ENCODE measurements at regions not wholly inside any gene's neighbourhood (a gene's known extent, or its start where the extent isn't known, plus 50 kb on each side); places are given as distances from the start of the nearest gene placed in this dataset.
"Not testable (repeated sequence)": the region's sequence is repeated elsewhere in the genome, so short reads cannot be mapped to it uniquely, and the experiment has no call there.

DNA sequence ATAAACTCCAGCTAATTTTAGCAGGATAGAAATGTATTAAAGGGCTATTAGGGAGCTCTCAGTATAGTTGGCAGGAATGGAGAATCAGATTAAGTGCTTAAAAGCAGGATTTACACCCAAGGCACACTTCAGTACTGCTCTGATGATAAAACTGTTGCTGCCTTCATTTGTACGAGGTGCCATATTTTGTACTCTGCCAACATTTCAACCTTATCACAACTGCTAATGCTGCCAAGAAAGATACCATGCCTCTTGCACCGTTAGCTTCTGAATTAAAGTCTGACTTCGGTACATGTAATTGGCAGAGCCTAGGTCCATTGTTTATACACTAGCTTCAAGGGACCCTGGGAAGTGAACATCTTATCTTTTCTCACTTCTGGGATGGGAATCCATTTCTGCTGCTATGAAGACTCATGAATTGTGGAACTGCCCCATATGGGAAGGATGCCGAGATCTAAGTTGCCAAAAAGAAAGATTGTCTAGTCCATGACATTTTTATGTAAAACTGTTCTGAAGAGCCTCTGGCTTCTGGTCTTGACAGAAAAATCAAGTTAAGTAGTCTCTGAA lies 624.0 kb upstream of the IGFBP7 start:
- H3K36me3 ChIP-seq (ENCODE audit: insufficient read depth in 1 of 2, low read depth in 1 of 2): no peaks in the 10 kb centered on the region
- H3K27ac ChIP-seq: no peak overlapping the region
- H3K4me3 ChIP-seq: no peak overlapping the region
- H3K9me3 ChIP-seq: no peaks in the 10 kb centered on the region
- no peaks in the 10 kb centered on the region for H3K4me1 ChIP-seq
- WGBS, 3 donors: 65 to 74% (median 66%) methylated on average over 4 of the region's 4 CpGs
- ATAC-seq: no peak
- H3K27me3 ChIP-seq (ENCODE audit: insufficient read depth in 3 of 3, low read length in 2 of 3): no peaks in the 10 kb centered on the region
- TF ChIP-seq, protein P1, sequence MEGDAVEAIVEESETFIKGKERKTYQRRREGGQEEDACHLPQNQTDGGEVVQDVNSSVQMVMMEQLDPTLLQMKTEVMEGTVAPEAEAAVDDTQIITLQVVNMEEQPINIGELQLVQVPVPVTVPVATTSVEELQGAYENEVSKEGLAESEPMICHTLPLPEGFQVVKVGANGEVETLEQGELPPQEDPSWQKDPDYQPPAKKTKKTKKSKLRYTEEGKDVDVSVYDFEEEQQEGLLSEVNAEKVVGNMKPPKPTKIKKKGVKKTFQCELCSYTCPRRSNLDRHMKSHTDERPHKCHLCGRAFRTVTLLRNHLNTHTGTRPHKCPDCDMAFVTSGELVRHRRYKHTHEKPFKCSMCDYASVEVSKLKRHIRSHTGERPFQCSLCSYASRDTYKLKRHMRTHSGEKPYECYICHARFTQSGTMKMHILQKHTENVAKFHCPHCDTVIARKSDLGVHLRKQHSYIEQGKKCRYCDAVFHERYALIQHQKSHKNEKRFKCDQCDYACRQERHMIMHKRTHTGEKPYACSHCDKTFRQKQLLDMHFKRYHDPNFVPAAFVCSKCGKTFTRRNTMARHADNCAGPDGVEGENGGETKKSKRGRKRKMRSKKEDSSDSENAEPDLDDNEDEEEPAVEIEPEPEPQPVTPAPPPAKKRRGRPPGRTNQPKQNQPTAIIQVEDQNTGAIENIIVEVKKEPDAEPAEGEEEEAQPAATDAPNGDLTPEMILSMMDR (IDR thresholded peaks at IDR 0.05): no peak
- no peak for DNase-seq
- intact Hi-C loops (cut with DNase I): no loop called here

DNA sequence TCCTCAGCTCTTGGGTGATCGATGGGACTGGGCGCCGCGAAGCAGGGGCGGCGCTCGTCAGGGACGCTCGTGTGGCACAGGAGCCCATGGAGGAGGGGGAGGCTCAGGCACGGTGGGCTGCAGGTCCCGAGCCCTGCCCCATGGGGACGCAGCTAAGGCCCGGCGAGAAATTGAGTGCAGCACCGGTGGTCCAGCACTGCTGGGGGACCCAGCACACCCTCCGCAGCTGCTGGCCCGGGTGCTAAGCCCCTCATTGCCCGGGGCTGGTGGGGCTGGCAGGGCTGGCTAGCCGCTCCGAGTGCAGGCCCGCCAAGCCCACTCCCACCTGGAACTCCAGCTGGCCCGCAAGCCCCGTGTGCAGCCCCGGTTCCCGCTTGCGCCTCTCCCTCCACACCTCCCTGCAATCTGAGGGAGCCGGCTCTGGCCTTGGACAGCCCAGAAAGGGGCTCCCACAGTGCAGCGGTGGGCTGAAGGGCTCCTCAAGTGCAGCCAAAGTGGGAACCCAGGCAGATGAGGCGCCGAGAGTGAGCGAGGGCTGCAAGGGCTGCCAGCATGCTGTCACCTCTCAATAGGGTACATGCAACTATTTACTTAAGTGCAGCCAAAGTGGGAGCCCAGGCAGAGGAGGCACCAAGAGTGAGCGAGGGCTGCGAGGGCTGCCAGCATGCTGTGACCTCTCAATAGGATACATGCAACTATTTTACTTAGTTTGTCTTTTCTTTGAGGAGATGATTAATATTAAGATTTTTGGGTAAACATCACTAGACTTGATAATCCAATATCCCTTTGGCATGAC lies 619.8 kb upstream of the IGFBP7 start:
- 83 to 92% (median 88%) methylated on average over 26 to 33 of the region's 33 CpGs for WGBS, 3 donors

DNA sequence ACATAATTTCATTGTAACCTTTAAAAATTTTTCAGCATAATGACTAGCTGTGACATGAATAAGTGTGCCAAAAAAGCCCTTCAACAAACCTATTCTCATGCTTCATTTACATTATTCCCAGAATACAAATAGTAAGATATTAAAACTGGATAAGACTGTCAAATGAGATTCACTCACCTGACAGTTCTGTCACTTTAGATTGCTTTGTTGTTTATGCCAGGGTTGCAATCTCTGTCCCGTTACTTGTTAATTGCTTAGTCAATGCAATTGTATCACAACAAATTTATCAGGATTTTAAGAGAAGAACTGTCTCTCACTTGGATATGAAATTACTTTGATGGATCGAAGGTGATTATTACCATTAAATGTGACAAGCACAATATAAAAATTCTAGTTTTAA lies 616.0 kb upstream of the IGFBP7 start:
- TF ChIP-seq, protein P1 (IDR thresholded peaks at IDR 0.05): no peak
- no peak for DNase-seq
- 88 to 90% (median 88%) methylated on average over 2 of the region's 2 CpGs for WGBS, 3 donors
- Histone ChIP-seq H3K4me3 (no peak overlapping the region), H3K36me3 (ENCODE audit: insufficient read depth in 1 of 2, low read depth in 1 of 2) (no peaks in the 10 kb centered on the region), H3K9me3 (no peaks in the 10 kb centered on the region), H3K4me1 (no peaks in the 10 kb centered on the region), H3K27me3 (ENCODE audit: insufficient read depth in 3 of 3, low read length in 2 of 3) (no peaks in the 10 kb centered on the region), H3K27ac (no peak overlapping the region)
- ATAC-seq: no peak
- intact Hi-C loops (cut with DNase I): no loop called here

More for the DNA sequence above, 619.8 kb upstream of the IGFBP7 start:
- ATAC-seq; H3K27ac ChIP-seq; intact Hi-C loops (cut with DNase I); H3K9me3 ChIP-seq; H3K36me3 ChIP-seq (ENCODE audit: insufficient read depth in 1 of 2, low read depth in 1 of 2); H3K4me1 ChIP-seq; H3K27me3 ChIP-seq (ENCODE audit: insufficient read depth in 3 of 3, low read length in 2 of 3); DNase-seq; H3K4me3 ChIP-seq: not testable (repeated sequence)

DNA sequence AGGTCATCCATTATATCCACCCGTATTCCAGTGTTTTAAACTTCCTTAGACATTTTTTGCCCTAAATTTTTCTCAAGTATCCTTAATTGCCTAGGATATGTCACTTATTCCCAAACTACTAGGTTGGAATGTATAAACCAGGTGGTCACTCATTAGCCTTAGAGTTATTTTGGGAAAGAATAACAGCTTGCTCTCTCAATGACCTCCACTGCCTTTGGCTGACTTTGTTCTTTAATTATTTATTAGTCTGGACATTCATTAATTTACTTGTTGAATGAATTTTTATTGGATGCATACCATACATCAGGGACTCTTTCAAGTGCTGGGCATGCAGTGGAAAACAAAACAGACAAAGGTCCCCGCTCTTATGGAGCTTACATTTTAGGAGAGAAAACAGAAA lies 609.3 kb upstream of the IGFBP7 start:
- H3K36me3 ChIP-seq (ENCODE audit: insufficient read depth in 1 of 2, low read depth in 1 of 2): no peaks in the 10 kb centered on the region
- no peaks in the 10 kb centered on the region for H3K27me3 ChIP-seq (ENCODE audit: insufficient read depth in 3 of 3, low read length in 2 of 3)
- WGBS, 3 donors: 41 to 64% (median 56%) methylated on average over 2 of the region's 2 CpGs
- ATAC-seq: no peak
- no peak overlapping the region for H3K27ac ChIP-seq
- intact Hi-C loops (cut with DNase I): no loop called here
- DNase-seq: no peak
- no peaks in the 10 kb centered on the region for H3K4me1 ChIP-seq
- no peak overlapping the region for H3K4me3 ChIP-seq
- H3K9me3 ChIP-seq: no peaks in the 10 kb centered on the region
- TF ChIP-seq, protein P1 (IDR thresholded peaks at IDR 0.05): no peak

DNA sequence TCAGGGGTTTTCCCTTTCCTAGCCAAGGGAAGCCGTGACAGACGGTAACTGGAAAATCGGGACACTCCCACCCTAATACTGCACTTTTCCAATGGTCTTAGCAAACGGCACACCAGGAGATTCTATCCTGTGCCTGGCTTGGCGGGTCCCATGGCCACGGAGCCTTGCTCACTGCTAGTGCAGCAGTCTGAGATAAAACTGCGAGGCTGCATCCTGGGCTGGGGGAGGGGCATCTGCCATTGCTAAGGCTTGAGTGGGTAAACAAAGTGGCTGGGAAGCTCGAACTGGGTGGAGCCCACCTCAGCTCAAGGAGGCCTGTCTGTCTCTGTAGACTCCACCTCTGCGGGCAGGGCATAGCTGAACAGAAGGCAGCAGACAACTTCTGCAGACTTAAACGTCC lies 604.1 kb upstream of the IGFBP7 start:
- 84 to 94% (median 85%) methylated on average over 10 of the region's 10 CpGs for WGBS, 3 donors
- not testable (repeated sequence) for ATAC-seq

More for the DNA sequence above, 604.1 kb upstream of the IGFBP7 start:
- H3K9me3 ChIP-seq; intact Hi-C loops (cut with DNase I); H3K4me3 ChIP-seq; H3K27ac ChIP-seq; H3K27me3 ChIP-seq (ENCODE audit: insufficient read depth in 3 of 3, low read length in 2 of 3); DNase-seq; H3K4me1 ChIP-seq; H3K36me3 ChIP-seq (ENCODE audit: insufficient read depth in 1 of 2, low read depth in 1 of 2): not testable (repeated sequence)

Data from psoas muscle (tissue), 7 donors.